ENCODE measurements at regions not wholly inside any gene's neighbourhood (a gene's known extent, or its start where the extent isn't known, plus 50 kb on each side); places are given as distances from the start of the nearest gene placed in this dataset.

DNA sequence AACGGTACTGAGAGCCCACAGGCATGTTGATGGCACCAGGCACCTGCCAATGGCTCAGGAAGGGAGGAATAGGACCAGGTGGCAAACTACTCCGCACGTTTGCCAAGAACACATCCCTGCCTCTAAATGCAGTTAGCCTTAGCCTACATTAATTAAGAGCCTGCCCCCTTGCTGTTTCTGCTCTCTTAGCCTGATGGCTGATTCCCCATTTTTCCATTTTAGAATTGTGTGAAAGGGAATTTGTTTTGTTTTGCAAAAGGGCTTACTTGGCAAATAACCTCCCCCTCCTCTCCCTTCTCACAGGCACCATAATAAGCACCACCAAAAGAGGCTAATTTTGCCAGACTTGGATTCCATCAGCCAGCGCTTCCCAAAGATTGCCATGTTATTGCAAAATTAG, 1203.2 kb downstream of the SORCS3 start:
- TF ChIP-seq, protein P1, sequence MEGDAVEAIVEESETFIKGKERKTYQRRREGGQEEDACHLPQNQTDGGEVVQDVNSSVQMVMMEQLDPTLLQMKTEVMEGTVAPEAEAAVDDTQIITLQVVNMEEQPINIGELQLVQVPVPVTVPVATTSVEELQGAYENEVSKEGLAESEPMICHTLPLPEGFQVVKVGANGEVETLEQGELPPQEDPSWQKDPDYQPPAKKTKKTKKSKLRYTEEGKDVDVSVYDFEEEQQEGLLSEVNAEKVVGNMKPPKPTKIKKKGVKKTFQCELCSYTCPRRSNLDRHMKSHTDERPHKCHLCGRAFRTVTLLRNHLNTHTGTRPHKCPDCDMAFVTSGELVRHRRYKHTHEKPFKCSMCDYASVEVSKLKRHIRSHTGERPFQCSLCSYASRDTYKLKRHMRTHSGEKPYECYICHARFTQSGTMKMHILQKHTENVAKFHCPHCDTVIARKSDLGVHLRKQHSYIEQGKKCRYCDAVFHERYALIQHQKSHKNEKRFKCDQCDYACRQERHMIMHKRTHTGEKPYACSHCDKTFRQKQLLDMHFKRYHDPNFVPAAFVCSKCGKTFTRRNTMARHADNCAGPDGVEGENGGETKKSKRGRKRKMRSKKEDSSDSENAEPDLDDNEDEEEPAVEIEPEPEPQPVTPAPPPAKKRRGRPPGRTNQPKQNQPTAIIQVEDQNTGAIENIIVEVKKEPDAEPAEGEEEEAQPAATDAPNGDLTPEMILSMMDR (IDR thresholded peaks at IDR 0.05; ENCODE audit: low read depth, low read length) = no peak
- TF ChIP-seq EZH2phosphoT487 (IDR thresholded peaks at IDR 0.05; ENCODE audit: low read depth) = no peak

Data from OCI-LY3 (cell line).